A172 (cell line): ENCODE measurements at regions not wholly inside any gene's neighbourhood (a gene's known extent, or its start where the extent isn't known, plus 50 kb on each side); places are given as distances from the start of the nearest gene placed in this dataset.

Experiments used
- DNase-seq: peaks from one replicate; pipeline ENCODE4 v3.0.0-alpha.2; 2015; ENCODE audit warnings: low spot score

DNA sequence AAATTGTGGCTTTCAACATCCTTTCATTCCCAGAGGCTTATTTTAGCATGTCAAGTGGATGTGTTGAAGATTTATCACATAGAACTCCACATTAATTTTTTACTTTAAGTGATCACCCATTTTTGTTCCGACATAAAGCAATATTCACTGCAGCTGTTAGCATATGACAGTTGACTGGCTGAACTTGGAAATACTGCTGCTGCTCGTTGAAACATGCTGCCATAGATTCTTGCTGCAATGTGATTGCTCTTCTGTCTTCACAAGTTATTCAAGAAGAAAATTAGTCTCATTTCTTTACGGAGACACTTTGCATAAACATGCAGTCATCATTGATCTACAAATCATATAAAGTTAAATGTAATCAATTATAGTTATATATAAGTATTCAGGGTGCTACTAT is 248.4 kb downstream of the SAMD5 start:
- no peak for DNase-seq

DNA sequence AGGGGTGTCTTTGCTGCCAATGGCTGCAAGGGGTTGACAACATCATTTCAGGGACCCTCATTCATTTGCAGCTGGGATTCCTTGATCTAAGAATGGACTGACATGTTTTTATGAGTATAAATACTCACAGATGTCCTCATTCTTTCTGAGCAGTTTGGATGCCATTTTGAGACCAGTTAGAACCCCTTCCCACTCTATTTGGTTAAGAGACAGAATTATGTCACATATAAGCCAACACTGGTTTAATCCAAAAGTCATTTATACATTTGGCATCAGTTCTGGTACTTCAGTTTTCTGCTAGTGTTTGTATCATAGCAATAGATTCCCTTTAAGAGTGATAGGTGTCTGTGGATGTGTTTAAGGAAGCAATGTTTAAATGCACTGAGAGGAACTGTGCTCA is 248.8 kb downstream of the SAMD5 start:
- DNase-seq: no peak

DNA sequence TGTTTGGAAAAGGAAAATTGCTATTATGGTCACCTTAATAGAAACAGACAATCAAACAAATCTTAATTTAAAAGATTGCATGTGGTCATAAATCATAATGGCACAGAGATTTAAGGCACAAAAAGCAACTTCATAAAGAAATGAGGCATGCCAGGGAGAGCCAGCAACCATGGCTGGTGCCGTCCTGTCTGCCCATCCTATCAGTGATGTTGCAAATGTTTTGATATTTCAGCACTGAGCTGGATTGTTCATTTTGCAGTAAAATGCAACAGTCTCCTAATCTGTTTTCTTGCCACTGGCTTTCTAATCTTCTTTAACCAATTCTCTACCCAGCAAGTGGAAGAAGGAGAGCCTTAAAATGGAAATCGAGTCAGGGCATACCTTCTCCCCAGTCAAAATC is 249.8 kb downstream of the SAMD5 start:
- peak; percentile 5 for DNase-seq

DNA sequence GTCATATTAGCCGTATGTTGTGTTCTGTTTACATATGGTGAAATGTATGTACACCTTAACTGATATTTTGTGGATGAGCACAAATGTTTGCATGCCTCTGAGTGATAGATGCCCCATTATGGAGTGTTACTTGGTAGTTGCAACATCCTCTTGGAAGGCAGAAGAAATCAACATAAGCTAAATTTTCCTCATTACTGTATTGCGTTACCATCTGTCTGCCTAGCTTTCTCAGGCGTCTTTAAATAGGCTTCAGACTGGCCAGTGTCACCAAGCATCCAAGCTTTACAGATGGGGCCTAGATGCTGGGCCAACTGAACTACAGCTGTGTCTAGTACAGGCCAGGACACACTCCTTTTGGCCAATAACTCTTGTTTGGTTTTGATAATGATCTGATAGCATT is 250.6 kb downstream of the SAMD5 start:
- no peak for DNase-seq

DNA sequence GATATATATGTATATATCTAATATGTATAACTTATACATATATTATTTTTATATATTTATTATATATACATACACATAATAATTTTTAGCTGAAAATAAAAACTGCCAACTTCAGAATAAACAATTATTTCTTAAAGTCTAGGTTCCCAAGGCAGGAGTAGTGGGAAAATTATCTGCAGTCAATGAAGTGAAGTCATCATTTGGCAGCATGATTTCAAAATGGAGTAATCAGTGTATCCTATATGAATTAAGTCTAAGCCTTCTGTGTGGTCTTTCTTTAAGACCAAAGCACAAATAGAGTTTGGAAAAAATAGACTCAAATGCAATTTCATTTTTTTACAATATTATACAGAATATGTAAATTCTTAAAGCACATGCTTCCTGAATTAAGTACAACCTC is 251.0 kb downstream of the SAMD5 start:
- no peak for DNase-seq

DNA sequence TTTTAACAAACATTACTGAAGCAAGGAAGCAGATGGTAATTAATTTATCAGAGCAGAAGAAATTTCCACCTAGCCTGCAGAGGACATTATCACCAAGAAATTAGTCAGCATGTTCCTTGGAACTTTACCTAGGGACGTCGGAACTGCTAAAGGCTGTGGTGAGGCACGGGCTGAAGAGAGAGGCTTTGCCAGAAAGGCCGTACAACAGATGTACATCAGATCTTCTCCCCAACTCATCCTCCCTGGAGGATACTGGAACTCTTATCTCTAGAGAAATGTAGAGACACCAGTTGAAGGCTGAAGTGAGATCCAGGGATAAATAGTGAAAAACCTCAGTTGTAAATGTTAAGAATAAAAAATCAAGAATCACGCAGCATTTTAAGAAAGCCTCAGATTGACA is 257.1 kb downstream of the SAMD5 start:
- no peak for DNase-seq

DNA sequence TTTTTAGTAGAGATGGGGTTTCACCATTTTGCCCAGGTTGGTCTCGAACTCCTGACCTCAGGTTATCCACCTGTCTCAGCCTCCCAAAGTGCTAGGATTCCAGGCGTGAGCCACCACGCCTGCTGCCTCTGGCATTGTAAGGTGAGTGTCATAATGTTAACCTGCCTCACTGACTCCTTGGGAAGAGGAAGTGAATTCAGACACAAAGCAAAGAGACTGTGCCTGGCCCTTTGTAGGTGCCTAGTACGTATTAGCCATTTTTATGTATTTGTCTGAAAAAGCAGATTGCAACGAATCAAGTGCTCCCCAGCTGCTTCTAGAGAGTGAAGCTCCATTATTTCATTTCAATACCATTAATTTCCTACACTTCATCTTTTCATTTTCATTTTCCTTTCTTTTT is 260.5 kb downstream of the SAMD5 start:
- DNase-seq: no peak

DNA sequence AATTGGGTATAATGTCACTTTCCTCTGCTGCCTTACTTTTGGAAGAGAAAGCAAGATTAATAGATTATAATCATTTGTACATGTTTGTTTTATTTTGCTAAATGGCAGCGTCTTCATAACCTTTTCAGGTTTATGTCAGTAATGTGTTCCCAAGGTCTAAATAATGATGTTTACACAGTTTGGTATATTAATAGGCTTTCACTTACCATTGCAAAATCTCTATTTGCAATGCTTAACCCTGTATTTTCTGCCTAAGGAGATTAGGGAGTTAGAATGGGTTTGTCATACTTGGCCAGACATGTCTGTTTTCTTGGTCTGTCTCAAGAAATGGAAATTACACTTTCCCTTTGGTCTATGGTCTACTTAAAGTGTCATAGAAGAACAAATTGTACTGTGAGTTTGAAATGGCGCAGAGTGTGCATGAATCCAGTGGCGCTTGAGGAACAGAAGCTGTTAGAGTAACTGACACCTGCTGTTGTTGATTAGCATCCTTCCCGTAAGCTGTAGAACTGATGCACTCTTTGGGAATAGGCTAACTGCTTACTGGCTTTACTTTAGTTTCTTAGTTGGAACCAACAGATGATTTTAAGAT is 261.1 kb downstream of the SAMD5 start:
- DNase-seq: no peak

DNA sequence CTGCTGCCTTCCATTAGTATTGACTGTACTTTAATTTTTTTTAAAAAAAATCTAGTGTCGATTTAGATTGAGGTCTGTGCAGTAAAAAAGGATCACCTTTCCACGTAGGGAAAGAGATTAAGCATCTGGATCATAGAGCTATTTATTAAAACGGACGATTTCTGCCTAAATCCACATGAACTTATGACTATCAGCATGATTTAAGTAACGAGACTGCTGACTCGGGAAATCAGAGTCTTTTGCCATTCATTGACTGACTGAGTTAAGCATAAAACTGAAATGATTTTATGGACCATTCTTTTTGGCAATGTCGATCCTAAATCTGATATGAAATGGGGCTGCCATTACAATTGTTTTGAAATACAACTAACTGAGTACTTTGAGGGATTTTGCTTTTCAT is 261.7 kb downstream of the SAMD5 start:
- DNase-seq: no peak

DNA sequence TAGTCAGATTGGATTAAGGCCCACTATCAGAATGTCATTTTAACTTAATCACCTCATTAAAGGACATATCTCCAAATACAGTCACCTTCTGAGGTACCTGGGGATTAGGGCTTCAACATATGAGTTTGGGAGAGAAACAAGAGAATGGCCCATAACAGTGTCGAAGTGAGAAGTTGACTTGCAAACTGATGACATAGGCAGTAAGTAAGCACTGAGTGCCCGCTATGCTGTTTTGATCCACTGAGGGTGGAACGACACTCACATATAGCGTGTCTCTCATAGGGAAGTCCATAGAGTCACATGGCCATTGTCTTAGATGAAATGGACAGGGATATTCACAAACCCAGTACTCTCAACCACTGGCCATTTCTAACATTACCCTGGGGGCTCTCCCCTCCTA is 264.2 kb downstream of the SAMD5 start:
- DNase-seq: no peak

DNA sequence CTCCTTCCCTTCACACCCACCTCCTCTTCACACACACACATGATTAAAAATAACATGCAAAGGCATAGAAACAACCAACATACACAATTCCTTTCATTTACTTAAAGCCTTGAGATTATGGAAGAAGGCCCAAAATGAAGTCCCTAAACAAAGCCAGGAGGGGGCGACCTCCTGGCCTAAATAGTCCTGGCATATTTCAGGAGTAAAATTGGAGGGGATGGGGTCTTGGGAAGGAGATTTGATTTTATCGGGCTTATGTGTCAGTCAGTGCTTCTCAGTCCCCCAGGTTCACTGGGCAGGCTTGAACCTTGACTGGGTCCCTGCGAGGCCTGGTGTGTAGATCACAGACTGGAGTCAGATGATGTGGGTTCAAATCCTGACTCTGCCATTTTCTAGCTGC is 266.4 kb downstream of the SAMD5 start:
- no peak for DNase-seq

DNA sequence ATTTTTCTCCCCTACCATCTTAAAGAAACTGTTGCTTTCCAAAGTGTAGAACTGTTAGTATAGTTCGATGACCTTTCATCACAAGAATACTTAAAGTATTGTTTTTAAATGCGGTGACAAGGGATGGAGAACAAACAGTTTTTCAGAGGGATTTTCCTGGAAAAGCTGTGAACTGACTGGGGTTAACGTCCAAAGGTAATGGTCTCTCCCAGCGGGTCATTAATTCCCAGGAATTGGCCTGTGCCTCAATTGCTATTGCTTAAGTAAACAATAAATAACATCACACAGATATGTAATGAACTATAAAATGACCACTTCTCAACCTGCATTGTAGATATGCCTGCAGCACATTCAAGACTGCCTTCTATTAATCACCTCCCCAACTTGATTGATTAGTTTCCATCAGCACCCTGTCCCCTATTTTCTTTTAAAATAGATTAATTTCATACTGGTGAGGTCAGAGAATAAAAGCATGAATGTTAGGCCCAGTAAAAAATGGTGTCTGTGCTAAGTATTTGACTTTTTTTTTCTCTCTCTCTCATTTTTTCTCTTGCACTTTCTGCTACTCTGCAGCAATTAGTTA is 268.2 kb downstream of the SAMD5 start:
- no peak for DNase-seq

DNA sequence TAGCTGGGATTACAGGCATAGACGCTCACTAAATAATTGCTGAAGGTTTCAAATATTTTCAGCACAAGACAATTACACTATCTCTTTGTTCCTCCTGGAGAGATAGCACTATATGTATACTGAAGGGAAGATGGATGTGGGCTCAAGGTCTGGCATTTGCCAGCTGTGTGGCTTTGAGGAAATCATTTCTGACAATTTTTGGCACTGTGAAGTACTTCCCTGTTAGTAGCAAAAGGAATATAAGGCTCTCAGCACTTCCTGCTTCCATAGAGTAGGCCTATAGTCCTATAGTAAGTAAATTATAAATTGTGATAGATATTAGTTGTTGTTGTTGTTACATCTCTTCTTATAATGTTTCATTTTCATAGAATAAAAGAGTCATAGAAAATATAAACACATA is 271.1 kb downstream of the SAMD5 start:
- no peak for DNase-seq

DNA sequence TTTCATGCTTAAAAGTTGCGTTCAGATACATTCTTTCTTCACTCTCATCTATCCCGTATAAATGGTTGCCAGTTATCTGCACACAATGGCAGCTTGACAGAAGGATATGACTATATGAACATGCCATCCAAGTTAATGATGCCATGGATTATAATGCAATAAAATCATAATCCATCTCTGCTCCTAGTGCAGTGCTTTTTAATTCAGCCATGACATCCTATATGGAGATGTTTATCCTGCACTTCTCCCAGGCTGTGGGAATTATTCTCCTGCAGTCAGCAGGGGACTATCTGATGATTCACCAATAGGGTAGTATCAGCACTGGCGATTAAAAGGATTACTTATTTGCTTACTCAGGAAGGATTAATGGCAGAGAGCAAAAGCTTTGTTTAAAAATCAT is 273.8 kb downstream of the SAMD5 start:
- peak; percentile 57 for DNase-seq

DNA sequence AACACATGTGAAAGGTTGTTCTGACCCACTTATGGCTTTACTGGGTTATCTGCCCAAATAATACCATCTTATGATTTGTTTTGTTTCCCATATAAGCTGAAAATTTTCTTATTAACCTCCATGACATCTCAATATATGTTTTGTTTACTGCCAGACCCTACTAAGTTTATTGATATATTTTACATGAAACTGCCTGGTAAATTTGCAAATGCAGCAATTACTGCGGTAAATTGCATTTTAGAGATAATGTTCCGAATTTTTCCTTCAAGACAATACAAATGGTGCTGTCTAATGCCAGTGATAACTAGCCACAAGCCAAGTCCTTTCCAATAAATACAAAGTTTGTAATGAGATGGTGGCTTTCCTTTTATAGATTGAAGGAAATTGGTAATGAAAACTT is 275.9 kb downstream of the SAMD5 start:
- no peak for DNase-seq

DNA sequence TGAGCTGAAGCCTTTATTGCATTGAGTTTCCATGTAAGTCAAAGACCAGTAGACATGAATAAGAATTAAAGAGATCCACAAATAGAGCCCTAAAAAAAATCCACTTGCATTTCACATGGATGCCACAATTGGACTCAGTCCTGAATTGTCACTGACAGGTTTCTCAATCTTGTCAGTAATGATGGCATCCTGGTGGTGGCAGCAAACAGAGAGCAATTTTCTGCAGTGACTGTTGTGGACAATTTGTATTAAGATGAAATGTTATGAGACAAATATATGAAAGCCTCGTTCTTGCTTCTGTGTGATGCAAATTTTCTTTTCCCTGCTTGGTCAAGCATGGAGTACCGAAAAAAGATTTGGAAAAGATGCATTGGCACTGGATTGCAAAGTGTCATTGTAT is 278.9 kb downstream of the SAMD5 start:
- no peak for DNase-seq

DNA sequence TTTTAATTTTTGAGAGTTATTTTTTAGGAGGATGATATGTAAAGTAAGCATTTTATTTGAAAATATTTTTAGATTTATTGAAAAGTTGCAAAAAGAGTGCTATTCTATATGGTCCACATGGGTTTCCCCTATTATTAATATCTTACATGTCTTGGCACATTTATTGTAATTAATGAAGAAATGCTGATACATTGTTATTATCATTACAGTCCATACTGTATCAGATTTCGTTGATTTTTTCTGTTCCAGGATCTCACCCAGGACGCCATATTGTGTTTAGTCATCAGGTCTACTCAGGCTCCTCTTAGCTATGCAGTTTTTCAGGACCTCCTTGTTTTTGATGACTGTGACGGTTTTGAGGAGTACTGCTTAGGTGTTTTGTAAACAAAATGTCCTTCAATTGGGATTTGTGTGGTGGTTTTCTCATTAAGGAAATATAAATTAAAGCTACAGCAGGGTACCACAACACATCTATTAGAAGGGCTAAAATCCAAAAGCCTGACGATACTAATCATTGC is 281.0 kb downstream of the SAMD5 start:
- DNase-seq: no peak

DNA sequence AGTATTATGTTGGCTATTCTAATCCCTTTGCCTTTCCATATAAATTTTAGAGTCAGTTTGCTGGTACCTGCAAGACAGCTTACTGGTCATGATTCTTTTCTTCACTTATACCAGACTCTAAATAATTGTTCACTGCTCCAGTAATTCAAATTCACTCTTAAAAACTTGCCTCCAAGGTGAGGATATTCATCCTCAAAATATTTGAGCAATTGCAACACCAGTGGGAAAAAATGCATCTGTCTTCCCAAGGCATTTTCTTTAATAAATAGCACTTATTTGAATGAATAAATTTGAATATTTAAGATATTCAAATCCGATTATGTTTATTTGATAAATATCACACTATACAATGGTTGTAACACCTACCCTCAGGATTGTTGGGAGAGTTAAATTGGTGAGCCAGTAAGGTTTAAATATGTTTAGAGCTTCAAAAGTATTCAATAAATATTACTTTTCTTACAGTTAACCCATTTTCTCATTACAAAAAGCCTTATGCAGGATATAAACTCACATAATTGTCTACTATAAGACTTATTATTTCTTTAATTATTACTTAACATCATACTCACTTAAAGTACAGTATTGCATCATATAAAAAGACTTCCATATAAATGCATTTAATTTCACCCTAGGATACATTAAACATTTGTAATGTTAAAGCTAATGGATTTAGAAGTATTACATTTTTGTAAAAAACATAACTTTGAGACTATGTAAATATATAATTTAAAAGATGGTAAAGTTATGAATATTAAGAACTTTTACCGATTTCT is 285.6 kb downstream of the SAMD5 start:
- no peak for DNase-seq

DNA sequence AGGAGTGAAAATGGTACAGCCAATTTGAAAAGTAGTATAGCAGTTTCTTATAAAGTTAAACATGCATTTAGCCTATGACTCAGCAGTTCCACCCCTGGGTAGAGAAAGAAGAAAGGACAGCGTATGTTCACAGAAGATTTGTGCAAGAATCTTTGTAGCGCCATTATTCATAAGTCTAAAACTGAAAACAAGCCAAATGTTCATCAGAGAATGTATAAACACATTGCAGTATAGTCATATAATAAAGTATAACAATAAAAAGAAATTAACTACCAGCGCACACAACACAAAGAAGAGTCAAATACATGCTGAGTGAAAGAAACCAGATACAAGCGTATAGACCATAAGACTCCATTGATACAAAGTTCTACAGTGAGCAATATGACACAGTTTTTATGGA is 294.0 kb downstream of the SAMD5 start:
- no peak for DNase-seq

DNA sequence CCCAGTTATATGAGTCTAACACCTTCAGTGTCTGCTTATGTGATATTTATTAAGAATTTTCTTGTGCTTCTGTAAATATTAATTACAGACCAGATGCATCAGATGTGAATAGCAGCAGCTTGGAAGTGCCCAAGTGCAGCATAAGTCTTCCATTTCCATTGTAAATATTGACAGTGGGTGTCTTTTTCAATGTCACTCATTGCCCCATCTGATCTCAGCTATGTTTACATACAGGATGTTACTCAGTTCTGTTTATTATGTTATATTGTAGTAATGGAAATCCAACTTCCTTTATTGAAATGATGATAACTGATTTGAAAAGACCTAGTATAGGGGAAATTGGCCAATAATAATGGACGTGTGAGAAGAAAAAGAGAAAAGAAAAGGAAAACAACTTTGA is 296.7 kb downstream of the SAMD5 start:
- DNase-seq: no peak

DNA sequence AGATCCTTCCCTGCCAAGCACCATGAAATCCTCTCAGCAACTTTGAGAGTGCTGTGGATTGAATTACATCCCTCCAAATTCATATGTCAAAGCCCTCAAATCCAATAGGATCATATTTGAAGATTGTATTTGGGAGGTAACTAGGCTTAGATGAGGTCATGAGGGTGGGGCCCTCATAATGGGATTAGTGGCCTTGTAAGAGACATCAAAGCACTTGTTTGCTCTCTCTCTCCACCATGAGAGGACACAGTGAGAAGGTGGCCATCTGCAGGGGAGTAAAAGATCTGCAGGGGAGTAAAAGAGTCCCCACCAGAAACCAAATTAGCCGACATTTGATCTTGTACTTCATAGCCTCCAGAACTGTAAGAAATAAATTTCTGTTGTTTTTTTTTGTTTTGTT is 298.2 kb downstream of the SAMD5 start:
- no peak for DNase-seq

DNA sequence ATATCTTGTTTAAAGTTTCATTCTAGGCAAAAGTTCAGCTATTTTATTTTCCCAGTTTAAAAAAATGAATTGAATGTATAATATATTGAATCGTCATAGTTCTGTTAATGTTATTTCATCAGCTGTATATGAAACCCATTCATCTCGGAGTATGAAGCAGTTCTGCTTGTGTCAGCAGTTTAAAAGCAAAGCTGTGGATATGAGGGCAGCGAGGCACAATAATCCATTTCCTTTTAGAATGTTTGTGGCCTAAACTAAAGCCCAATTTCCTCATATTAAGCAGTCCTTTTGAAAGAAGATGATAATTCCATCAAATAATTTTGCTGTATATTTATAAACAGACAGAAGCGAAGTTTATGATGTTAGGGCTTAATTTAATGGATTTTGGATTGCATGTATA is 300.1 kb downstream of the SAMD5 start:
- no peak for DNase-seq

DNA sequence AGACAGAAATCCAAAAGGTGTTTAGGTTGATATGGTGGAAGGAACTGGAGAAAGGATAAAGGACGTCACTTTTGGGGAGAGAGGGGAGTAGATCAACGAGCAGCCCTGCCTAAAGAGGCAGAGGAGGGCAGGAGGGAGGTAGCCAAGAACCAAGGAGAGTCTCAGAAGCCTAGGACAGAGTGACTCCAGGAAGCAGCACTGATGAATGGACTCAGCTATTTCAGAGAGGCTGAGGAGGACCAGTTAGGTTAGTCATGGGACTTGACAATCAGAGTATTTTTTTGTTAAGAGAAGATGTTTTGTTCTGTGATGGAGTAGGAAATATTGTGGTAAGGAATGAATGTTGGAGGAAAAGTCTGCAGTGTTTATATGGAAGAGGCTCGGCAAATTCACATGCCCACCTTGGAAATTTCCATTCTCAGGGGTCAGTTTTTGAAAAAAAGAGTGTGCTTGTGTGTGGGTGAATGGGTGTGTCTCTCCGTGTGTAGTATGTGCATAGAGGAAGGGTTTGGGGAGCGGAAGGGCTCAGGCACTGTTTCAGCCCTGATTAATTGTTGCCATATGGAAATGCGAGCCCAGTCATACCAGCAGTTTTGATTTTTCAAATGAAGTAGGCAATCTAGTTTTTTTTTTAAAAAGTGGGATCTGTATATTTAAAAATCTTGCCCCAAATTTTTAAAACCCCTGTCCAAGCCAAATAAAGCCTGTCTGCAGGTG is 303.6 kb downstream of the SAMD5 start:
- DNase-seq: no peak
